GM19372 (cell line): ENCODE measurements at regions not wholly inside any gene's neighbourhood (a gene's known extent, or its start where the extent isn't known, plus 50 kb on each side); places are given as distances from the start of the nearest gene placed in this dataset.
"Not testable (repeated sequence)": the region's sequence is repeated elsewhere in the genome, so short reads cannot be mapped to it uniquely, and the experiment has no call there.

ENCODE experiments used
- ATAC-seq: cut with Tn5 transposase; IDR thresholded peaks from one replicate; pipeline ENCODE4 v1.9.1; 2021; ENCODE audit warnings: mild to moderate bottlenecking, low read depth, moderate library complexity; ENCODE audit not compliant: unreplicated experiment

GRCh38 chr3:176032043-176032442 lies 1165.2 kb downstream of the TBL1XR1 start:
- ATAC-seq: no peak

- ATAC-seq: not testable (repeated sequence)
These were observed 1157.1 kb downstream of the NAALADL2 start for GRCh38 chr3:176016203-176016602.

GRCh38 chr3:176015228-176015627 lies 1156.1 kb downstream of the NAALADL2 start:
- ATAC-seq: not testable (repeated sequence)

- no peak for ATAC-seq
These were observed 1150.1 kb downstream of the NAALADL2 start for GRCh38 chr3:176009256-176009655.

GRCh38 chr3:176005564-176005963 lies 1146.4 kb downstream of the NAALADL2 start:
- no peak for ATAC-seq

GRCh38 chr3:175989161-175989560 lies 1130.0 kb downstream of the NAALADL2 start:
- ATAC-seq: no peak

- no peak for ATAC-seq
These were observed 1129.3 kb downstream of the NAALADL2 start for GRCh38 chr3:175988401-175988800.

- ATAC-seq: no peak
These were observed 1126.6 kb downstream of the NAALADL2 start for GRCh38 chr3:175985781-175986180.

GRCh38 chr3:175983379-175983778 lies 1124.2 kb downstream of the NAALADL2 start:
- no peak for ATAC-seq

- ATAC-seq: no peak
These were observed 1121.5 kb downstream of the NAALADL2 start for GRCh38 chr3:175980486-175981090.

- ATAC-seq: no peak
These were observed 1119.0 kb downstream of the NAALADL2 start for GRCh38 chr3:175977968-175978752.

- ATAC-seq: no peak
These were observed 1110.3 kb downstream of the NAALADL2 start for GRCh38 chr3:175969456-175969855.

- ATAC-seq: no peak
These were observed 1105.9 kb downstream of the NAALADL2 start for GRCh38 chr3:175965036-175965435.

GRCh38 chr3:175957427-175957826 lies 1098.3 kb downstream of the NAALADL2 start:
- no peak for ATAC-seq

GRCh38 chr3:175956964-175957363 lies 1097.8 kb downstream of the NAALADL2 start:
- ATAC-seq: no peak

GRCh38 chr3:175951047-175951694 lies 1092.0 kb downstream of the NAALADL2 start:
- ATAC-seq: no peak

- no peak for ATAC-seq
These were observed 1088.9 kb downstream of the NAALADL2 start for GRCh38 chr3:175948041-175948440.

GRCh38 chr3:175941352-175941751 lies 1082.2 kb downstream of the NAALADL2 start:
- no peak for ATAC-seq

GRCh38 chr3:175940881-175941280 lies 1081.7 kb downstream of the NAALADL2 start:
- ATAC-seq: no peak

GRCh38 chr3:175940243-175940642 lies 1081.1 kb downstream of the NAALADL2 start:
- no peak for ATAC-seq

- not testable (repeated sequence) for ATAC-seq
These were observed 1078.2 kb downstream of the NAALADL2 start for GRCh38 chr3:175937367-175937766.
